ENCODE measurements at regions not wholly inside any gene's neighbourhood (a gene's known extent, or its start where the extent isn't known, plus 50 kb on each side); places are given as distances from the start of the nearest gene placed in this dataset.

DNA sequence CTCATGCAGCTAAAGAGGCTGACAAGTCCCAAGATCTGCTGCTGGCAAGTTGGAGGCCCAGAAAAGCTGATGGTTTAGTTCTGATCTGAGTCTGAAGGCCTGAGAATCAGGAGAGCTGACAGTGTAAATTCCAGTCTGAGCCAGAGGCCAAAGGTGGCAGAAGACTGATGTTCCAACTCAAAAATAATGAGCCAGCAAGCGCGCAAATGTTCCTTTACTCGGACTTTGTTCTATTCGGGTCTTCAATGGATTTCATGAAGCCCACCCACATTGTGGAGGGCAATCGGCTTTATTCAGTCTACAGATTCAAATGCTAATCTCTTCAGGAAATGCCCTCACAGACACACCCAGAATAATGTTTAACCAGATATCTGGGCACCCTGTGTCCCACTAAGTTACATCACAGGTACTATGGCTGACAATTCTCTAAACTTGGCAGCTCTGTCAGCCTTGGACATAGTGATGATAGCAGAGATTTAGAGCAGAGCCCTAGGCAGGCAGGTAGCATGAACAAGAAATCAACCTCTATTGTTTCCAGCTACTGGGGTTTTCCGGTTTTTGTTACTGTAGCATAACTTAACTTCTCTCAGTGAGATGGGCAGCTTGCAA is 318.5 kb downstream of the HRH4 start:
- Histone ChIP-seq H3K36me3 (no peaks in the 10 kb centered on the region), H3K9me3 (no peaks in the 10 kb centered on the region), H3K27ac (no peak overlapping the region), H3K4me1 (no peaks in the 10 kb centered on the region), H3K4me3 (no peak overlapping the region), H3K27me3 (no peaks in the 10 kb centered on the region)
- TF ChIP-seq EP300 (IDR thresholded peaks at IDR 0.05) (no peak), POLR2A (IDR thresholded peaks at IDR 0.05) (no peak), POLR2AphosphoS5 (IDR thresholded peaks at IDR 0.05) (no peak), CTCF (IDR thresholded peaks at IDR 0.05) (no peak)
- WGBS, result 71% methylated on average over 6 of the region's 6 CpGs
- no peak for DNase-seq (ENCODE audit: low spot score in 2 of 2)

GRCh38 chr18:24782566-24782965 is 322.1 kb downstream of the HRH4 start:
- no peak for TF ChIP-seq EP300 (IDR thresholded peaks at IDR 0.05)
- H3K27me3 ChIP-seq, result no peaks in the 10 kb centered on the region
- no peak overlapping the region for H3K27ac ChIP-seq
- no peak for DNase-seq (ENCODE audit: low spot score in 2 of 2)
- no peaks in the 10 kb centered on the region for H3K4me1 ChIP-seq
- 79% methylated on average over 3 of the region's 3 CpGs for WGBS
- H3K9me3 ChIP-seq, result no peaks in the 10 kb centered on the region
- no peaks in the 10 kb centered on the region for H3K36me3 ChIP-seq
- no peak overlapping the region for H3K4me3 ChIP-seq

DNA sequence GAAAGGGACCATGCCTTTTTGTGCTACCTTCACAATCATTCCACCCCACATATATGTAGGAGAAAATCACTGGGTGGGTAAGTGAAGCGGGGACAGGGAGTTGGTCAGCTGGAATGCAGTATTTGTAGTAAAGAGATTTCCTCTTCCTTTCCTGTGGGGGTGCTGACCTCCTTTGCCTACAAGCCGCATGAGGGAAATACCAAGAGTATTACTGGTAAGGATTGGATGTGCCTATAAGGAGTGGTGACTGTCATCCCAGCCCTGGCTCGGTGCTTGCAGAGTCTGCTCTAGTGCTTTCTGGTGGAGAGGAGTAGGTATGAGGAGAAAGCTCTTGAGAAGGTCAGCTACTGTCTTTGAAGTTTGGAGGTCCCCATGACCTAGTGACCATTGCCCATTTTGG is 324.6 kb downstream of the HRH4 start:
- Histone ChIP-seq H3K27ac (no peak overlapping the region), H3K4me3 (no peak overlapping the region), H3K4me1 (no peaks in the 10 kb centered on the region), H3K36me3 (no peaks in the 10 kb centered on the region), H3K9me3 (peaks cover 6% of the 10 kb centered on the region), H3K27me3 (no peaks in the 10 kb centered on the region)
- 72% methylated on average over 3 of the region's 3 CpGs for WGBS
- TF ChIP-seq CTCF (IDR thresholded peaks at IDR 0.05) (no peak), POLR2A (IDR thresholded peaks at IDR 0.05) (no peak), EP300 (IDR thresholded peaks at IDR 0.05) (no peak), POLR2AphosphoS5 (IDR thresholded peaks at IDR 0.05) (no peak)
- DNase-seq (ENCODE audit: low spot score in 2 of 2), result no peak

- Histone ChIP-seq H3K9me3 (peaks cover 6% of the 10 kb centered on the region), H3K27me3 (no peaks in the 10 kb centered on the region), H3K27ac (no peak overlapping the region), H3K36me3 (no peaks in the 10 kb centered on the region), H3K4me1 (no peaks in the 10 kb centered on the region), H3K4me3 (no peak overlapping the region)
- no peak for DNase-seq (ENCODE audit: low spot score in 2 of 2)
- 61% methylated on average over 2 of the region's 2 CpGs for WGBS
- TF ChIP-seq POLR2AphosphoS5 (IDR thresholded peaks at IDR 0.05), result no peak
- TF ChIP-seq POLR2A (IDR thresholded peaks at IDR 0.05), result no peak
- no peak for TF ChIP-seq CTCF (IDR thresholded peaks at IDR 0.05)
- no peak for TF ChIP-seq EP300 (IDR thresholded peaks at IDR 0.05)
These were observed 325.6 kb downstream of the HRH4 start for GRCh38 chr18:24786027-24786426.

DNA sequence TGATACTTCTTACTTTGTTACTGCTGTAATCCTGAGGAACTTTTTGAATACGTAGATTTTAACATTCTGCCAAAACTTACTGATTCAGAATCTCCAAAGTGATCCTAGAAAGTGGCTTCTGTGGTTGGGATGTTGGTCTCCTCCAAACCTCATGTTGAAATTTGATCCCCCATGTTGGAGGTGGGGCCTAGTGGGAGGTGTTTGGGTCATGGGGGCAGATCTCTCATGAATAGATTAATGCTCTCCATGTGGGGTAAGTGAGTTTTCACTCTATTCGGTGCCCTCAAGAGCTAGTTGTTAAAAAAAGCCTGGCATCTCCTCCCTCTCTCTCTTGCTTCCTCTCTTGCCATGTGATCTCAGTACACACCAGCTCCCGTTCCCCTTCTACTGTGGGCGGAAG is 329.9 kb downstream of the HRH4 start:
- no peaks in the 10 kb centered on the region for H3K36me3 ChIP-seq
- H3K4me1 ChIP-seq, result no peaks in the 10 kb centered on the region
- no peak overlapping the region for H3K4me3 ChIP-seq
- TF ChIP-seq POLR2A (IDR thresholded peaks at IDR 0.05) (no peak), EP300 (IDR thresholded peaks at IDR 0.05) (no peak), CTCF (IDR thresholded peaks at IDR 0.05) (no peak), POLR2AphosphoS5 (IDR thresholded peaks at IDR 0.05) (no peak)
- no peak for DNase-seq (ENCODE audit: low spot score in 2 of 2)
- 73% methylated on average over 4 of the region's 4 CpGs for WGBS
- H3K27me3 ChIP-seq, result no peaks in the 10 kb centered on the region
- peaks cover 6% of the 10 kb centered on the region for H3K9me3 ChIP-seq
- H3K27ac ChIP-seq, result no peak overlapping the region

All from suprapubic skin (tissue), 4 donors.